GM12874 (cell line): ENCODE measurements at regions not wholly inside any gene's neighbourhood (a gene's known extent, or its start where the extent isn't known, plus 50 kb on each side); places are given as distances from the start of the nearest gene placed in this dataset.

Experiments used
- TF ChIP-seq, protein P1 (sequence below): IDR thresholded peaks from 2 replicates; pipeline ENCODE4 v1.5.1; 2011; ENCODE audit warnings: low read depth, mild to moderate bottlenecking, control low read depth, low read length, moderate library complexity; ENCODE audit not compliant: insufficient read depth

DNA sequence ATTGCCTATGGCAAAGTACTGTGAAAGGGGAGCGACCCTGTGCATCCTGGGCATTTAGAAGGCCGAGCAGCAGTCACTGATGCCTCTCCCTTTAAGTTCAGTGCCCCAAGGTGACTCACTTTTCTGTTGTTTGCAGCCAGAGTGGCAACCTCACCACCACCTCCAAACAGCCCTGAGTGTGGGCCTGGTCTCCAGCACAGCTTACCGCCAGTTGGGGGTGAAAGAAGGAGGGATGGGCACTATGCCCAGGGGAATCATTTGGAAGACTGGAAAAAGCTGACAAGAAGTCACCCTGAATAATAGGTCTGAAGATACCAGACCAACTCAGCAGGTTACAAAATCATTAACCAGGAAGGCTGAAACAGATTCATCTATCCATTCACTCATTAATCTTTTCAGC, 571.8 kb downstream of the EPHB1 start:
- TF ChIP-seq, protein P1, sequence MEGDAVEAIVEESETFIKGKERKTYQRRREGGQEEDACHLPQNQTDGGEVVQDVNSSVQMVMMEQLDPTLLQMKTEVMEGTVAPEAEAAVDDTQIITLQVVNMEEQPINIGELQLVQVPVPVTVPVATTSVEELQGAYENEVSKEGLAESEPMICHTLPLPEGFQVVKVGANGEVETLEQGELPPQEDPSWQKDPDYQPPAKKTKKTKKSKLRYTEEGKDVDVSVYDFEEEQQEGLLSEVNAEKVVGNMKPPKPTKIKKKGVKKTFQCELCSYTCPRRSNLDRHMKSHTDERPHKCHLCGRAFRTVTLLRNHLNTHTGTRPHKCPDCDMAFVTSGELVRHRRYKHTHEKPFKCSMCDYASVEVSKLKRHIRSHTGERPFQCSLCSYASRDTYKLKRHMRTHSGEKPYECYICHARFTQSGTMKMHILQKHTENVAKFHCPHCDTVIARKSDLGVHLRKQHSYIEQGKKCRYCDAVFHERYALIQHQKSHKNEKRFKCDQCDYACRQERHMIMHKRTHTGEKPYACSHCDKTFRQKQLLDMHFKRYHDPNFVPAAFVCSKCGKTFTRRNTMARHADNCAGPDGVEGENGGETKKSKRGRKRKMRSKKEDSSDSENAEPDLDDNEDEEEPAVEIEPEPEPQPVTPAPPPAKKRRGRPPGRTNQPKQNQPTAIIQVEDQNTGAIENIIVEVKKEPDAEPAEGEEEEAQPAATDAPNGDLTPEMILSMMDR, result no peak

GRCh38 chr3:135368316-135368715, 573.3 kb downstream of the EPHB1 start:
- TF ChIP-seq, protein P1, result no peak

DNA sequence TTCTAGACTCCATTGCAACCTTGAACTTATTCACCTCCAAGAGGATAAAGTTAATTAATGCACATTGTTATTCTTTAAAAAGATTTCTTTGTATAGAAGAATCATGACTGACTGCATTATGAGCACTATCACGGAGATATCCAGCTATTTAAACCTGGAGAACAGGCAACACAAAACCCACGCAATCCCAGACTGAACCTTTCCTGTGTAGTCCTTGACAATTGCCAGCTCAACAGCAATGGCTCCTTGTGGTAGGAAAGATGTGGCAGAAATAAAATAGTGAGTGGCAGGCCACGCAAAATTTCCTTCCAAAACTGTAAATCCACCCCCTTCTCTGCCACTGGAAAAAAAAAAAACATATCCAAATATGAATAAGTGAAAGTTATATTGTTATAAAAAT, 573.7 kb downstream of the EPHB1 start:
- TF ChIP-seq, protein P1, result no peak

- TF ChIP-seq, protein P1, result no peak
Observed at GRCh38 chr3:135374571-135374970, 579.5 kb downstream of the EPHB1 start.

DNA sequence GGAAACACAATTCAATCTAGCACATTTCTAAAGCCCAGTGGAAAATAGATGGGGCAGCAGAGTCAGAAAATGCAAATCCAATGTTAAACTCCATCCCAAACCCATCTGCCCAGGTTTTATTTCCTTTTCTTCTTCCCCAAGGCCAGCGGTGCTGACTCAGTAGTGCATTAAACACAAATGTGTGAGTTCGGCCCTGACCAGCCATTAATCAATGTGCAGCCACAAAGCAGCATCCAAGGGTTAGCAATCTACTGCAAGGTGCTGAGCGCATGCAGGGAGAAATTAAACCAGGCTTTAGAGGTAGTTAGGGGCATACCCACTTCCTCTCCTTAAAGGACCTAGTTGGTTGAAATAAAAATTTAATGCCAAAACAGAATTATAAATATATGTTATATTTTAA, 583.3 kb upstream of the PPP2R3A start:
- TF ChIP-seq, protein P1, result no peak

- TF ChIP-seq, protein P1, result no peak
Observed at GRCh38 chr3:135382621-135383020, 582.9 kb upstream of the PPP2R3A start.

DNA sequence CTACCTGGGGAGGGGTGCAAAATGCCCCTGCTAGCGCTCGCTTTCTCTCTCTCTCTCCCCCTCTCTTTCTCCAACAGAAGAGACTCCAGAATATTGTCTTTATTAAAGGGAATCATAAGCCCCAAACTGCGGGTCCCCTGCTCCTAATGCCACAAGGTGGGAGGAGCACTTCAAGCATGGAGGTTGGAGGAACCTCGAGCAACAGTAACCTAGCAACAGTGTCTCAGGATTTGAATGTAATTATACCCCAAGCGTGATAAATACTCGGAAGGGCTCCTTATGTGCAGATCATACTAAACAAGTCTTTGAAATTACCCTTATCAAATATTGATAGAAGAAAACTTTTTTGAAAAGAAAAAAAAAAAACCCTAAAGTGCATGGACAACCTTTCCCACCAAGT, 582.2 kb upstream of the PPP2R3A start:
- TF ChIP-seq, protein P1, result no peak

DNA sequence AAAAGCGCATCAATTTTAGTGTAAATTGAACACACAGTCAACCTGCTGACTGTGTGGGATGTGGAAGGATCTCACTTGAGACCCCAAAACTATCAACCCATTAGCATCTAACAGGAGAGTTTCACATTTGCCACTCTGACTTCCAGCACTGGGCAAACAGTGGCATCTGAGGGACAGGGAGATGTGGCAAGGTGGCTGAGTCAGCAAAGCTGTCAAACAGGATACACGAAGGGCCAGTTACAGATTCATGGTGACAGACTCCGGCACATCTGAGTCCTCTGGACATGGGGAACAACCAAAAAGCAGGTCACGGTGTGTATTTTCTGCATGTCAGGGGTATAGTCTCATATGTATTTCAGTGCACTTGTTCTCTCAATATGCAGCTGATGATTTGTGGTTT, 573.4 kb upstream of the PPP2R3A start:
- TF ChIP-seq, protein P1, result no peak
